ENCODE measurements at regions not wholly inside any gene's neighbourhood (a gene's known extent, or its start where the extent isn't known, plus 50 kb on each side); places are given as distances from the start of the nearest gene placed in this dataset.
"Not testable (repeated sequence)": the region's sequence is repeated elsewhere in the genome, so short reads cannot be mapped to it uniquely, and the experiment has no call there.

GRCh38 chr7:81154565-81154964, 235.7 kb upstream of the SEMA3C start:
- Histone ChIP-seq H3K4me2 (ENCODE audit: unreplicated experiment) (no peak overlapping the region), H3K9ac (no peak overlapping the region), H4K20me1 (ENCODE audit: insufficient read depth) (no peaks in the 10 kb centered on the region), H3K9me3 (ENCODE audit: low read depth) (no peaks in the 10 kb centered on the region), H3K4me1 (ENCODE audit: insufficient read depth) (peaks cover 10% of the 10 kb centered on the region; the same call in 1 of the 2 replicates), H3K27me3 (replicated peaks; ENCODE audit: insufficient read depth) (no peaks in the 10 kb centered on the region), H3K36me3 (ENCODE audit: low read depth) (no peaks in the 10 kb centered on the region), H3K27ac (no peak overlapping the region), H3K9me2 (ENCODE audit: insufficient read depth) (no peaks in the 10 kb centered on the region), H2AFZ (no peak overlapping the region), H3F3A (ENCODE audit: insufficient read depth) (no peaks in the 10 kb centered on the region), H3K4me3 (no peak overlapping the region), H3K79me2 (ENCODE audit: insufficient read depth) (no peaks in the 10 kb centered on the region)
- TF ChIP-seq EZH2 (IDR thresholded peaks at IDR 0.05; ENCODE audit: insufficient read depth, poor library complexity, severe bottlenecking) (no peak), EZH2phosphoT487 (IDR thresholded peaks at IDR 0.05; ENCODE audit: insufficient read depth, low read depth) (no peak)
- 97 to 100% methylated on average over 1 of the region's 1 CpG for WGBS, 2 experiments (ENCODE audit: low coverage in 1 of 2, low lambda C conversion rate in 2 of 2, missing lambda C conversion rate in 2 of 2)
- no peak for DNase-seq
- in situ Hi-C loops (cut with MboI) = no loop called here

GRCh38 chr7:81152925-81153324, 234.1 kb upstream of the SEMA3C start:
- H3F3A ChIP-seq (ENCODE audit: insufficient read depth); H3K27me3 ChIP-seq (replicated peaks; ENCODE audit: insufficient read depth); H3K36me3 ChIP-seq (ENCODE audit: low read depth); H3K27ac ChIP-seq; H3K9me3 ChIP-seq (ENCODE audit: low read depth); H3K4me3 ChIP-seq; H3K79me2 ChIP-seq (ENCODE audit: insufficient read depth); H4K20me1 ChIP-seq (ENCODE audit: insufficient read depth); H3K4me2 ChIP-seq (ENCODE audit: unreplicated experiment); in situ Hi-C loops (cut with MboI); H2AFZ ChIP-seq; H3K9ac ChIP-seq; DNase-seq; H3K9me2 ChIP-seq (ENCODE audit: insufficient read depth): not testable (repeated sequence)
- 90 to 91% methylated on average over 9 of the region's 9 CpGs for WGBS, 2 experiments (ENCODE audit: low coverage in 1 of 2, low lambda C conversion rate in 2 of 2, missing lambda C conversion rate in 2 of 2)
- H3K4me1 ChIP-seq (ENCODE audit: insufficient read depth) = peaks cover 10% of the 10 kb centered on the region; the same call in 1 of the 2 replicates

- Histone ChIP-seq H3K9me2 (ENCODE audit: insufficient read depth) (no peaks in the 10 kb centered on the region), H3K79me2 (ENCODE audit: insufficient read depth) (no peaks in the 10 kb centered on the region), H3K9ac (no peak overlapping the region), H3K36me3 (ENCODE audit: low read depth) (no peaks in the 10 kb centered on the region), H3F3A (ENCODE audit: insufficient read depth) (no peaks in the 10 kb centered on the region), H2AFZ (peak overlapping the region; percentile 46; the same call in 1 of the 2 replicates), H4K20me1 (ENCODE audit: insufficient read depth) (no peaks in the 10 kb centered on the region), H3K4me3 (no peak overlapping the region), H3K4me1 (ENCODE audit: insufficient read depth) (peaks cover 10% of the 10 kb centered on the region; the same call in 1 of the 2 replicates), H3K27ac (0 out of 2 replicates have a peak overlapping the region, but pooled peaks have one; percentile 4), H3K27me3 (replicated peaks; ENCODE audit: insufficient read depth) (no peaks in the 10 kb centered on the region), H3K4me2 (ENCODE audit: unreplicated experiment) (peak overlapping the region; percentile 1), H3K9me3 (ENCODE audit: low read depth) (no peaks in the 10 kb centered on the region)
- peak; percentile 50 for DNase-seq
- TF ChIP-seq EZH2phosphoT487 (IDR thresholded peaks at IDR 0.05; ENCODE audit: insufficient read depth, low read depth) = no peak
- TF ChIP-seq EZH2 (IDR thresholded peaks at IDR 0.05; ENCODE audit: insufficient read depth, poor library complexity, severe bottlenecking) = no peak
- in situ Hi-C loops (cut with MboI) = no loop called here
- 12 to 19% methylated on average over 1 of the region's 1 CpG for WGBS, 2 experiments (ENCODE audit: low coverage in 1 of 2, low lambda C conversion rate in 2 of 2, missing lambda C conversion rate in 2 of 2)
These were observed 232.1 kb upstream of the SEMA3C start for GRCh38 chr7:81150951-81151361.

DNA sequence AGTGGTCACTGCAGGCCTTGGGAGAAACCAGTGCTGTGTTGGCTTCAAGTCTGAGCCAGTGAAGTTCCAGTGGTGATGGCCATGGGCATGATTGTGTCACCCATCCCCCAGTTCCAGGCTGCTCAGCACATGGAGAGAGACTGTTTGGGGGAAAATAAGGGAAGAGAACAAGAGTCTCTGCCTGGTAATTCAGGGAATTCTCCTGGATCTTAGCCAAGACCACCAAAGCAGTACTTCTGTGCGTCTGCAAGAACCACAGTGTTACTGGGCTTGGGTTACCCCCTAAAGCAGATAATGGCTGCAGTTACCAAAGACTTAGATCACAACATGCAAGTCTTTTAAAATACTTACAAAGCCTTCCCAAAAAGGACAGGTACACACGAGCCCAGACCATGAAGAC, 225.0 kb upstream of the SEMA3C start:
- DNase-seq = no peak
- no peaks in the 10 kb centered on the region for H3F3A ChIP-seq (ENCODE audit: insufficient read depth)
- no peaks in the 10 kb centered on the region for H4K20me1 ChIP-seq (ENCODE audit: insufficient read depth)
- H3K9me3 ChIP-seq (ENCODE audit: low read depth) = no peaks in the 10 kb centered on the region
- no peak overlapping the region for H3K27ac ChIP-seq
- H3K4me3 ChIP-seq = no peak overlapping the region
- no peak for TF ChIP-seq EZH2 (IDR thresholded peaks at IDR 0.05; ENCODE audit: insufficient read depth, poor library complexity, severe bottlenecking)
- no peak for TF ChIP-seq EZH2phosphoT487 (IDR thresholded peaks at IDR 0.05; ENCODE audit: insufficient read depth, low read depth)
- H3K36me3 ChIP-seq (ENCODE audit: low read depth) = no peaks in the 10 kb centered on the region
- no peaks in the 10 kb centered on the region for H3K9me2 ChIP-seq (ENCODE audit: insufficient read depth)
- 56 to 65% methylated on average over 2 of the region's 2 CpGs for WGBS, 2 experiments (ENCODE audit: low coverage in 1 of 2, low lambda C conversion rate in 2 of 2, missing lambda C conversion rate in 2 of 2)
- no peak overlapping the region for H3K4me2 ChIP-seq (ENCODE audit: unreplicated experiment)
- H3K9ac ChIP-seq = no peak overlapping the region
- no peaks in the 10 kb centered on the region for H3K79me2 ChIP-seq (ENCODE audit: insufficient read depth)
- no peak overlapping the region for H2AFZ ChIP-seq
- peaks cover 5% of the 10 kb centered on the region; the same call in 1 of the 2 replicates for H3K4me1 ChIP-seq (ENCODE audit: insufficient read depth)
- no peaks in the 10 kb centered on the region for H3K27me3 ChIP-seq (replicated peaks; ENCODE audit: insufficient read depth)
- in situ Hi-C loops (cut with MboI) = no loop called here

DNA sequence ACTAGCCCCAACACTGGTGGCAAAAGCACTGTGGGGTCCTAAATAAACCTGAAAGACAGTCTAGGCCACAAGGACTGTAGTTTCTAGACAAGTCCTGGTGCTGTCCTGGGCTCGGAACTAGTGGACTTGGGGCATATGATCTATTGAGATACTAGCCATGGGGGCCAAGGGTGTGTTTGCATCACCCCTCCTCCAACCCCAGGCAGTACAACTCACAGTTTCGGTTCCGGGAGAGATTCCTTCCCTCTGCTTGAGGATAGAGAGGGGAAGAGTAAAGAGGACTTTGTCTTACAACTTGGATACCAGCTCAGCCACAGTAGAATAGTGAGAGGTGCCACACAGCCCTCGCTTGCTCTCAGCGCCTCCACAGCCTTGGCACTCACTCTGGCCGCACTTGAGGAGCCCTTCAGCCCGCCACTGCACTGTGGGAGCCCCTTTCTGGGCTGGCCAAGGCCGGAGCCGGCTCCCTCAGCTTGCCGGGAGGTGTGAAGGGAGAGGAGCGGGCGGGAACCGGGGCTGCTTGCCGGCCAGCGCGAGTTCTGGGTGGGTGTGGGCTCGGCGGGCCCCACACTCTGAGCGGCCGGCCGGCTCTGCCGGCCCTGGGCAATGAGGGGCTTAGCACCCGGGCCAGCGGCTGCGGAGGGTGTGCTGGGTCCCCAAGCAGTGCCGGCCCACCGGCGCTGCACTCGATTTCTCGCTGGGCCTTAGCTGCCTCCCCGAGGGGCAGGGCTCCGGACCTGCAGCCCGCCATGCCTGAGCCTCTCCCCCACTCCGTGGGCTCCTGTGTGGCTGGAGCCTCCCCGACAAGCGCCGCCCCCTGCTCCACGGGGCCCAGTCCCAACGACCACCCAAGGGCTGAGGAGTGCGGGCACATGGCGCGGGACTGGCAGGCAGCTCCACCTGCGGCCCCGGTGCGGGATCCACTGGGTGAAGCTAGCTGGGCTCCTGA, 222.7 kb upstream of the SEMA3C start:
- H3K9ac ChIP-seq; H4K20me1 ChIP-seq (ENCODE audit: insufficient read depth); H3K9me3 ChIP-seq (ENCODE audit: low read depth); in situ Hi-C loops (cut with MboI); H3K36me3 ChIP-seq (ENCODE audit: low read depth); H3K4me1 ChIP-seq (ENCODE audit: insufficient read depth); H3K9me2 ChIP-seq (ENCODE audit: insufficient read depth); H2AFZ ChIP-seq; H3K4me3 ChIP-seq; H3F3A ChIP-seq (ENCODE audit: insufficient read depth); H3K79me2 ChIP-seq (ENCODE audit: insufficient read depth); H3K27me3 ChIP-seq (replicated peaks; ENCODE audit: insufficient read depth); H3K4me2 ChIP-seq (ENCODE audit: unreplicated experiment); H3K27ac ChIP-seq; DNase-seq: not testable (repeated sequence)
- WGBS, 2 experiments (ENCODE audit: low coverage in 1 of 2, low lambda C conversion rate in 2 of 2, missing lambda C conversion rate in 2 of 2) = 93 to 94% methylated on average over 29 to 32 of the region's 45 CpGs
